Activated CD8-positive, alpha-beta T cell treated with anti-CD3 and anti-CD28 coated beads for 36 hours (primary cell): ENCODE measurements at regions not wholly inside any gene's neighbourhood (a gene's known extent, or its start where the extent isn't known, plus 50 kb on each side); places are given as distances from the start of the nearest gene placed in this dataset.

Source experiments
- ATAC-seq: fragments of 200-7000 bp; cut with Tn5 transposase; one replicate; pipeline ENCODE4 v1.10.0; 2021; ENCODE audit warnings: mild to moderate bottlenecking, moderate library complexity
- CTCF ChIA-PET: fragments of 350-600 bp; sonication (Branson Sonifier 250); formaldehyde crosslinking; loops from one replicate; lab custom pipeline; 2021; ENCODE audit warnings: antibody characterized with exemption; lab: Charles Lee
- POLR2A ChIA-PET: fragments of 350-600 bp; sonication (Branson Sonifier 250); formaldehyde crosslinking; loops from one replicate; lab custom pipeline; 2021; ENCODE audit warnings: antibody characterized with exemption; lab: Charles Lee
- DNase-seq: peaks from one replicate; pipeline ENCODE4 v3.0.0-alpha.2; 2020
- H3K27ac Mint-ChIP-seq: one replicate; pipeline ENCODE4 v1.8.0; 2021; ENCODE audit warnings: mild to moderate bottlenecking, mixed read lengths
- H3K27me3 Mint-ChIP-seq: one replicate; pipeline ENCODE4 v1.8.0; 2021; ENCODE audit warnings: mixed read lengths
- H3K36me3 Mint-ChIP-seq: one replicate; pipeline ENCODE4 v1.8.0; 2021; ENCODE audit warnings: low read depth, mixed read lengths
- H3K4me1 Mint-ChIP-seq: one replicate; pipeline ENCODE4 v1.8.0; 2021; ENCODE audit warnings: low read depth, mixed read lengths
- H3K4me3 Mint-ChIP-seq: one replicate; pipeline ENCODE4 v1.8.0; 2021; ENCODE audit warnings: mild to moderate bottlenecking, moderate library complexity, mixed read lengths
- H3K9me3 Mint-ChIP-seq: one replicate; pipeline ENCODE4 v1.8.0; 2021; ENCODE audit warnings: mixed read lengths
- CTCF ChIP-seq: fragments of 200-600 bp; IDR thresholded peaks from one replicate; pipeline ENCODE4 v1.8.0; 2022; ENCODE audit warnings: antibody characterized with exemption, mild to moderate bottlenecking
- intact Hi-C: fragments of 100-400 bp; cut with micrococcal nuclease; formaldehyde crosslinking; loops from one replicate; pipeline ENCODE4 v1.10.0; 2022

GRCh38 chrX:150254909-150255308, 108.2 kb upstream of the MAMLD1 start:
- H3K4me1 Mint-ChIP-seq, result peaks cover 19% of the 10 kb centered on the region
- ChIA-PET POLR2A (no interaction called here), CTCF (no interaction called here)
- no peak for ATAC-seq
- no peak for DNase-seq
- H3K9me3 Mint-ChIP-seq, result no peaks in the 10 kb centered on the region
- intact Hi-C loops, result no loop called here
- H3K36me3 Mint-ChIP-seq, result no peaks in the 10 kb centered on the region
- no peak for TF ChIP-seq CTCF
- H3K27ac Mint-ChIP-seq, result no peak overlapping the region
- no peaks in the 10 kb centered on the region for H3K27me3 Mint-ChIP-seq
- H3K4me3 Mint-ChIP-seq, result no peak overlapping the region

- Mint-ChIP-seq H3K4me1 (peaks cover 19% of the 10 kb centered on the region), H3K4me3 (no peak overlapping the region), H3K36me3 (no peaks in the 10 kb centered on the region), H3K27ac (no peak overlapping the region), H3K9me3 (no peaks in the 10 kb centered on the region), H3K27me3 (no peaks in the 10 kb centered on the region)
- intact Hi-C loops, result no loop called here
- ChIA-PET CTCF (no interaction called here), POLR2A (no interaction called here)
- DNase-seq, result no peak
- TF ChIP-seq CTCF, result no peak
- ATAC-seq, result no peak
These were observed 107.4 kb upstream of the MAMLD1 start for GRCh38 chrX:150255441-150256296.

GRCh38 chrX:150256297-150256650, 106.8 kb upstream of the MAMLD1 start:
- ChIA-PET CTCF (no interaction called here), POLR2A (no interaction called here)
- Mint-ChIP-seq H3K9me3 (no peaks in the 10 kb centered on the region), H3K36me3 (no peaks in the 10 kb centered on the region), H3K4me1 (peaks cover 19% of the 10 kb centered on the region), H3K27ac (no peak overlapping the region), H3K4me3 (no peak overlapping the region), H3K27me3 (no peaks in the 10 kb centered on the region)
- DNase-seq, result peak; percentile 30
- intact Hi-C loops, result no loop called here
- no peak for TF ChIP-seq CTCF
- ATAC-seq, result peak; percentile 42

GRCh38 chrX:150257353-150258175, 105.6 kb upstream of the MAMLD1 start:
- Mint-ChIP-seq H3K4me3 (no peak overlapping the region), H3K27ac (no peak overlapping the region), H3K9me3 (no peaks in the 10 kb centered on the region), H3K27me3 (no peaks in the 10 kb centered on the region), H3K4me1 (peaks cover 19% of the 10 kb centered on the region), H3K36me3 (no peaks in the 10 kb centered on the region)
- DNase-seq, result no peak
- TF ChIP-seq CTCF, result no peak
- CTCF ChIA-PET, result no interaction called here
- POLR2A ChIA-PET, result no interaction called here
- intact Hi-C loops, result no loop called here
- ATAC-seq, result no peak

GRCh38 chrX:150258176-150258425, 105.0 kb upstream of the MAMLD1 start:
- ChIA-PET CTCF (no interaction called here), POLR2A (no interaction called here)
- DNase-seq (no peak), ATAC-seq (no peak)
- no peaks in the 10 kb centered on the region for H3K9me3 Mint-ChIP-seq
- H3K36me3 Mint-ChIP-seq, result no peaks in the 10 kb centered on the region
- H3K4me1 Mint-ChIP-seq, result peaks cover 19% of the 10 kb centered on the region
- no peak overlapping the region for H3K4me3 Mint-ChIP-seq
- H3K27me3 Mint-ChIP-seq, result no peaks in the 10 kb centered on the region
- no peak overlapping the region for H3K27ac Mint-ChIP-seq
- intact Hi-C loops, result no loop called here
- TF ChIP-seq CTCF, result no peak
